Fibroblast of villous mesenchyme (primary cell): ENCODE measurements at regions not wholly inside any gene's neighbourhood (a gene's known extent, or its start where the extent isn't known, plus 50 kb on each side); places are given as distances from the start of the nearest gene placed in this dataset.

ENCODE experiments used
- DNase-seq: peaks from one replicate; pipeline ENCODE4 v3.0.0-alpha.2; 2010; ENCODE audit warnings: low read depth
- H3K4me3 ChIP-seq: 2 replicates; pipeline ENCODE4 v1.5.1; 2011; ENCODE audit warnings: low read depth, mild to moderate bottlenecking, low read length
- CTCF ChIP-seq: IDR thresholded peaks from 2 replicates; pipeline ENCODE4 v1.5.1; 2012; ENCODE audit warnings: low read depth, mild to moderate bottlenecking, low read length; ENCODE audit not compliant: insufficient read depth

DNA sequence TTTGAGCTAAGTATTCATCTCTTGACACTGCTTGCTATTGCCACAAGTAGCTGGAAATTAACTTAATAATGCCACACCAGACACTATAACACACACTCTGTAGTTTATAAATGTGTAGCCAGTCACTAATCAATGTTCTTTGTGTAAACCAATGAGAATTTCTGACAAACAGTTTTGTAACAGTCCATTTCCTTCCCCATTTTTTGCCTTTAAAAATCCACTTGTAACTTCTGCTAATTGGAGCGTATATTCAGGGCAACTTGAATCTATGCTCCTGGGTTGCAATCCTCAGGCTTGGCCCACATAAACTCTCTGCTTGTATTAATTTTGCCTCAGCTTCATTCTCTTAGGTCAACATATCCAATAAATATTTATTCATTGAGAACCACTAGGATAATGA, 125.0 kb upstream of the DHRS4 start:
- TF ChIP-seq CTCF: no peak
- no peak overlapping the region for H3K4me3 ChIP-seq
- DNase-seq: no peak

GRCh38 chr14:23829736-23830471, 123.7 kb upstream of the DHRS4 start:
- no peak for TF ChIP-seq CTCF
- no peak overlapping the region for H3K4me3 ChIP-seq
- peak; percentile 90 for DNase-seq

DNA sequence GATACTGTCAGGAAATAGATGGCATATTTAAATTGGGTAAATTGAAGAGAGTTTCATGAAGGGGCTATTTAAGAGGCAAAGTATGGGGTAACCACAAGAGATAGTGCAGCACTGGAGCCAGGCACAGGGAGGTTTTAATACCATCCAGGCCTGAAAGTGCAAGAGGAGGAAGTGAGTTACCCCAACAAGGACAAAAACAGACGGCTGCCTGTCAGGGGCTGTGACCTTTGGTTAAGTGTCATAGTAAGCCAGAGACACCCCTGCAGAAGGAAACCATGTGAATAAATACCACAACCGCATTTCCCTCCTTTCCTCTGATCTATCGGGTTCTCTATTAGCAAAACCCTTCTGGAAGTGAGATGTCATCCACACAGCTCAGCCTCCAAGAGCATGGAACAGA, 122.0 kb upstream of the DHRS4 start:
- no peak for DNase-seq
- TF ChIP-seq CTCF: no peak
- H3K4me3 ChIP-seq: no peak overlapping the region

DNA sequence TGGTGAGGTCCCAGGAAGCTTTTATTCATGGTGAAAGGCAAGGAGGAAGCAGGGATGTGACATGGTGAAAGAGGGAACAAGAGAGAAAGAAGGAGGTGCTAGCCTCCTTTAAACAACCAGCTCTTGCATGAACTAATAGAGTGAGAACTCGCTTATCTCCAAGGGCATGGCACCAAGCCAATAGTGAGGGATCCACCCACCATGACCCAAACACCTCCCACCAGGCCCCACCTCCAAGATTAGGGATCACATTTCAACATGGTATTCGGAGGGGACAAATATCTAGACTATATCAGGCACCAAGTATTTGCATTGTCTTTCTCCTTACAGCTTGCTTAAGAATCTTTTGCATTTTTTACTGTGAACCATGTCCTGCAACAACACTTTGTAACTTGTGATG, 91.9 kb upstream of the DHRS4 start:
- no peak overlapping the region for H3K4me3 ChIP-seq
- TF ChIP-seq CTCF: no peak
- DNase-seq: no peak

DNA sequence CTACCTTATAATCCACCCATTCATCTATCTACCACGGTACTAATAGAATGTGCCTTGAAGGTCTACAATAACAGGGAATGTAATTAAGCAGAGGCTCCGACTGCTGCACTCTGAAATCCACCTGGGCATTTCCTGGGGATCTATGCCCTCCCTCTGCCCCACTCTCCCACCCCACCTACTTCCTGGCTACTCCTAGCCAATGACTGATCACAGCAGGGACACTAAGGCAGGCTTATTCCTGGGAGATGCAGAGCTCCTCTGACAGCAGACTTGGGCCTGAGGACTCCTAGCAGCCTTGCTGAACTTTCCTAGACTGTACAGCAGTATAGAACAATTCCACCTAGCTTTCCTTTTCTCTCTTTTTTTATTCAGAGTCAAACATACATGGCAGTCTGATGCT, 91.1 kb upstream of the DHRS4 start:
- no peak for TF ChIP-seq CTCF
- DNase-seq: no peak
- H3K4me3 ChIP-seq: no peak overlapping the region

GRCh38 chr14:23863836-23864235, 89.7 kb upstream of the DHRS4 start:
- no peak overlapping the region for H3K4me3 ChIP-seq
- TF ChIP-seq CTCF: no peak
- DNase-seq: no peak

GRCh38 chr14:23864259-23864658, 89.3 kb upstream of the DHRS4 start:
- no peak for DNase-seq
- no peak for TF ChIP-seq CTCF

More at GRCh38 chr14:23864259-23864658, 89.3 kb upstream of the DHRS4 start:
- H3K4me3 ChIP-seq: no peak overlapping the region
